H1 (cell line): ENCODE measurements at regions not wholly inside any gene's neighbourhood (a gene's known extent, or its start where the extent isn't known, plus 50 kb on each side); places are given as distances from the start of the nearest gene placed in this dataset.
A peak's percentile ranks its signal among the peaks of the same experiment; 100 is the strongest.

ENCODE experiments used
- CTCF ChIA-PET: fragments of 300-600 bp; sonication (Branson Sonifier 250); formaldehyde crosslinking; loops from one replicate; lab custom pipeline; 2021; ENCODE audit not compliant: partially characterized antibody; lab: Charles Lee
- POLR2A ChIA-PET: fragments of 300-600 bp; sonication (Branson Sonifier 250); formaldehyde crosslinking; loops from one replicate; lab custom pipeline; 2021; ENCODE audit warnings: inconsistent platforms; ENCODE audit not compliant: partially characterized antibody; lab: Charles Lee
- DNase-seq, 2 experiments: peaks; one replicate each; pipeline versions ENCODE4 v3.0.0 to v3.0.0-alpha.2; 2010 to 2022; ENCODE audit warnings: low spot score in 2 of 2, low read depth in 1 of 2, mixed read lengths in 1 of 2
- FAIRE-seq: peaks from 2 replicates; lab custom pipeline; 2011; peaks lifted over from hg19 to GRCh38; lab: Jason Lieb, UNC
- H2AFZ ChIP-seq: 2 replicates; pipeline ENCODE4 v1.8.1; 2012; ENCODE audit warnings: low read length, inconsistent platforms
- H2AK5ac ChIP-seq: 2 replicates; pipeline ENCODE4 v1.6.1; 2013; ENCODE audit warnings: low read depth, low read length
- H2BK120ac ChIP-seq: replicated peaks from 2 replicates; pipeline ENCODE3; 2013; ENCODE audit warnings: low read depth, low read length, inconsistent platforms
- H2BK12ac ChIP-seq: 2 replicates; pipeline ENCODE4 v1.6.1; 2013; ENCODE audit warnings: low read depth, low read length
- H2BK15ac ChIP-seq: 2 replicates; pipeline ENCODE4 v1.6.1; 2013; ENCODE audit warnings: low read length
- H2BK20ac ChIP-seq: 2 replicates; pipeline ENCODE4 v1.6.1; 2013; ENCODE audit warnings: low read length
- H2BK5ac ChIP-seq: 2 replicates; pipeline ENCODE4 v1.6.1; 2013; ENCODE audit warnings: low read depth, low read length
- H3K14ac ChIP-seq: 2 replicates; pipeline ENCODE4 v1.6.1; 2013; ENCODE audit warnings: inconsistent platforms; ENCODE audit not compliant: insufficient read length
- H3K18ac ChIP-seq: 2 replicates; pipeline ENCODE4 v1.6.1; 2013; ENCODE audit warnings: low read length; ENCODE audit errors: extremely low read depth
- H3K23ac ChIP-seq: 2 replicates; pipeline ENCODE4 v1.6.1; 2013; ENCODE audit warnings: inconsistent platforms; ENCODE audit not compliant: insufficient read length
- H3K23me2 ChIP-seq: 2 replicates; pipeline ENCODE4 v1.6.1; 2013; ENCODE audit warnings: low read depth, low read length
- H3K27ac ChIP-seq: 2 replicates; pipeline ENCODE4 v1.6.1; 2011; ENCODE audit warnings: low read depth, low read length, inconsistent platforms
- H3K27me3 ChIP-seq, 4 experiments: replicated peaks in 1 of 4; 1 replicate in 1 of 4; 2 replicates in 3 of 4; pipeline versions ENCODE4 v1.6.1 to v1.8.1; 2011 to 2013; ENCODE audit warnings: low read length in 3 of 4, mild to moderate bottlenecking in 3 of 4, inconsistent platforms in 2 of 4, mixed read lengths in 2 of 4, moderate library complexity in 1 of 4; ENCODE audit not compliant: control insufficient read depth in 3 of 4, insufficient read depth in 3 of 4; ENCODE audit errors: extremely low read depth in 1 of 4
- H3K36me3 ChIP-seq, 4 experiments: 2 replicates each; pipeline versions ENCODE4 v1.6.1 to v1.8.1; 2011 to 2013; ENCODE audit warnings: mild to moderate bottlenecking in 4 of 4, low read length in 3 of 4, moderate library complexity in 2 of 4, control low read depth in 1 of 4, inconsistent platforms in 1 of 4; ENCODE audit not compliant: insufficient read depth in 4 of 4, control insufficient read depth in 2 of 4
- H3K4ac ChIP-seq: replicated peaks from 2 replicates; pipeline ENCODE3; 2013; ENCODE audit warnings: low read length, low read depth, mixed read lengths, inconsistent platforms; ENCODE audit not compliant: insufficient read length
- H3K4me1 ChIP-seq, 4 experiments: replicated peaks in 1 of 4; 1 replicate in 1 of 4; 2 replicates in 3 of 4; pipeline versions ENCODE4 v1.6.1 to v1.8.1; 2011 to 2013; ENCODE audit warnings: low read length in 3 of 4, inconsistent platforms in 2 of 4, mixed read lengths in 1 of 4; ENCODE audit not compliant: insufficient read depth in 4 of 4, control insufficient read depth in 3 of 4
- H3K4me2 ChIP-seq, 2 experiments: 2 replicates each; pipeline versions ENCODE4 v1.6.1 to v1.8.1; 2011 to 2013; ENCODE audit warnings: low read depth in 2 of 2, low read length in 2 of 2, control low read depth in 1 of 2, inconsistent platforms in 1 of 2, mild to moderate bottlenecking in 1 of 2; ENCODE audit not compliant: insufficient read depth in 1 of 2
- H3K4me3 ChIP-seq, 4 experiments: fragments of 200-600, 300-600 bp in 1 of 4; sonication (generic), shearing (Covaris generic), sonication (Bioruptor Twin) in 1 of 4; 2 replicates each; pipeline versions ENCODE4 v1.5.1 to v1.8.1; 2011 to 2016; ENCODE audit warnings: low read length in 4 of 4, low read depth in 3 of 4, control low read depth in 2 of 4, inconsistent platforms in 2 of 4, mild to moderate bottlenecking in 2 of 4, mixed read lengths in 1 of 4, moderate library complexity in 1 of 4; ENCODE audit not compliant: insufficient read depth in 2 of 4; ENCODE audit errors: extremely low read depth in 1 of 4
- H3K56ac ChIP-seq: replicated peaks from 2 replicates; pipeline ENCODE3; 2013; ENCODE audit warnings: low read depth, mild to moderate bottlenecking, mixed read lengths, low read length, inconsistent platforms; ENCODE audit not compliant: insufficient read length
- H3K79me1 ChIP-seq: 2 replicates; pipeline ENCODE4 v1.6.1; 2013; ENCODE audit warnings: low read depth, low read length, control low read depth
- H3K79me2 ChIP-seq, 2 experiments: 2 replicates each; pipeline versions ENCODE4 v1.6.1 to v1.8.1; 2012 to 2013; ENCODE audit warnings: low read length in 2 of 2, mild to moderate bottlenecking in 2 of 2, inconsistent platforms in 1 of 2; ENCODE audit not compliant: insufficient read depth in 2 of 2, control insufficient read depth in 1 of 2
- H3K9ac ChIP-seq, 4 experiments: replicated peaks in 1 of 4; 1 replicate in 1 of 4; 2 replicates in 3 of 4; pipeline versions ENCODE4 v1.6.1 to v1.8.1; 2011 to 2013; ENCODE audit warnings: low read depth in 3 of 4, low read length in 3 of 4, control low read depth in 2 of 4, mild to moderate bottlenecking in 2 of 4, moderate library complexity in 2 of 4, inconsistent platforms in 1 of 4; ENCODE audit errors: extremely low read depth in 1 of 4
- H3K9me3 ChIP-seq, 2 experiments: 2 replicates each; pipeline versions ENCODE4 v1.6.1 to v1.8.1; 2012 to 2013; ENCODE audit warnings: mild to moderate bottlenecking in 2 of 2, moderate library complexity in 2 of 2, control low read depth in 1 of 2, inconsistent platforms in 1 of 2, low read depth in 1 of 2, low read length in 1 of 2, mixed read lengths in 1 of 2; ENCODE audit not compliant: insufficient read depth in 2 of 2
- H4K20me1 ChIP-seq, 2 experiments: replicated peaks in 1 of 2; 2 replicates each; pipeline versions ENCODE3 to v1.8.1; 2011 to 2013; ENCODE audit warnings: inconsistent platforms in 2 of 2, low read length in 2 of 2, mild to moderate bottlenecking in 1 of 2; ENCODE audit not compliant: insufficient read depth in 2 of 2, control insufficient read depth in 1 of 2
- H4K5ac ChIP-seq: 2 replicates; pipeline ENCODE4 v1.6.1; 2013; ENCODE audit warnings: low read length, low read depth, mixed read lengths, inconsistent platforms; ENCODE audit not compliant: insufficient read length
- H4K8ac ChIP-seq: 2 replicates; pipeline ENCODE4 v1.8.0; 2013; ENCODE audit warnings: mild to moderate bottlenecking, moderate library complexity, low read length, inconsistent platforms; ENCODE audit not compliant: insufficient read depth; ENCODE audit errors: extremely low read depth
- H4K91ac ChIP-seq: replicated peaks from 2 replicates; pipeline ENCODE3; 2013; ENCODE audit warnings: low read length, mixed read lengths, inconsistent platforms; ENCODE audit not compliant: insufficient read length
- ASH2L ChIP-seq: fragments of 200-600, 300-600 bp; sonication (generic); IDR thresholded peaks from one replicate; pipeline ENCODE4 v1.7.1; 2017; ENCODE audit warnings: low read length
- RFX5 ChIP-seq: IDR thresholded peaks from 2 replicates; pipeline ENCODE4 v1.6.1; 2011; ENCODE audit warnings: low read depth, low read length, improper control_type of control experiment, borderline replicate concordance
- TCF12 ChIP-seq: IDR thresholded peaks from 2 replicates; pipeline ENCODE4 v1.6.1; 2011; ENCODE audit warnings: low read depth, mild to moderate bottlenecking, low read length
- WGBS, 2 experiments: shearing (Covaris generic) in 1 of 2; methylation state at CpG; one replicate each; pipeline versions ENCODE4 v1.1.6 to v1.1.7; 2013 to 2015; ENCODE audit warnings: low lambda C conversion rate in 2 of 2, mixed read lengths in 2 of 2, inconsistent platforms in 1 of 2, low coverage in 1 of 2, missing lambda C conversion rate in 1 of 2; ENCODE audit not compliant: insufficient replicate concordance in 2 of 2, insufficient coverage in 1 of 2, insufficient read length in 1 of 2; ENCODE audit errors: extremely low coverage in 1 of 2, missing lambda C conversion rate in 1 of 2; 5-methylcytosine and 5-hydroxymethylcytosine counted together

GRCh38 chr5:163619951-163620350 is 114.5 kb downstream of the MAT2B start:
- no peak overlapping the region for H3K4ac ChIP-seq
- CTCF ChIA-PET, result interaction anchor here (1.0 kb wide), 1 partner anchor 13 kb away, joined by 3 read pairs; no protein-coding TSS in a partner anchor
- H2AK5ac ChIP-seq, result no peak overlapping the region
- no peak overlapping the region for H3K4me2 ChIP-seq
- H2BK5ac ChIP-seq, result no peak overlapping the region
- no peak overlapping the region for H2BK15ac ChIP-seq
- no peak overlapping the region for H3K18ac ChIP-seq
- no peak overlapping the region for H3K14ac ChIP-seq
- no peak overlapping the region for H4K91ac ChIP-seq
- H3K9me3 ChIP-seq, result no peaks in the 10 kb centered on the region
- H2BK20ac ChIP-seq, result no peak overlapping the region
- no peak overlapping the region for H3K56ac ChIP-seq
- H4K5ac ChIP-seq, result no peak overlapping the region
- FAIRE-seq (no peak), DNase-seq (no peak)
- H3K4me1 ChIP-seq, result no peaks in the 10 kb centered on the region
- no peak overlapping the region for H2BK12ac ChIP-seq
- POLR2A ChIA-PET, result no interaction called here
- no peak overlapping the region for H3K27ac ChIP-seq
- no peaks in the 10 kb centered on the region for H3K79me1 ChIP-seq
- H4K20me1 ChIP-seq, result no peaks in the 10 kb centered on the region
- 86% methylated on average over 5 of the region's 5 CpGs; no CpG with 5 or more reads in 1 of the 2 experiments for WGBS, 2 experiments
- no peak overlapping the region for H2BK120ac ChIP-seq
- no peak overlapping the region for H4K8ac ChIP-seq
- no peaks in the 10 kb centered on the region for H3K36me3 ChIP-seq
- H3K79me2 ChIP-seq, result no peaks in the 10 kb centered on the region
- peaks cover 2% of the 10 kb centered on the region; the same call in 1 of the 2 replicates for H3K23me2 ChIP-seq
- H3K9ac ChIP-seq, result no peak overlapping the region; a peak in 1 of 7 replicates
- TF ChIP-seq RFX5, result no peak
- TF ChIP-seq ASH2L, result no peak
- TF ChIP-seq TCF12, result no peak
- TF ChIP-seq, all 59 proteins: peak for 0
- Histone ChIP-seq H3K4me3 (no peak overlapping the region), H2AFZ (peak overlapping the region; percentile 10; the same call in 1 of the 2 replicates), H3K27me3 (no peaks in the 10 kb centered on the region), H3K23ac (no peak overlapping the region)
